B cell (primary cell): ENCODE measurements at regions not wholly inside any gene's neighbourhood (a gene's known extent, or its start where the extent isn't known, plus 50 kb on each side); places are given as distances from the start of the nearest gene placed in this dataset.

Source experiments
- EZH2 ChIP-seq: IDR thresholded peaks from 2 replicates; pipeline ENCODE4 v1.6.1; 2012; ENCODE audit warnings: borderline replicate concordance, low read depth, mild to moderate bottlenecking, moderate library complexity, low read length; ENCODE audit not compliant: insufficient read depth, poor library complexity, severe bottlenecking
- TF ChIP-seq, protein P1 (sequence below): fragments of 200-600 bp; IDR thresholded peaks from one replicate; pipeline ENCODE4 v1.8.0; 2022; ENCODE audit warnings: antibody characterized with exemption, mild to moderate bottlenecking

GRCh38 chr5:90169078-90169477 lies 240.5 kb downstream of the CETN3 start:
- TF ChIP-seq, protein P1, sequence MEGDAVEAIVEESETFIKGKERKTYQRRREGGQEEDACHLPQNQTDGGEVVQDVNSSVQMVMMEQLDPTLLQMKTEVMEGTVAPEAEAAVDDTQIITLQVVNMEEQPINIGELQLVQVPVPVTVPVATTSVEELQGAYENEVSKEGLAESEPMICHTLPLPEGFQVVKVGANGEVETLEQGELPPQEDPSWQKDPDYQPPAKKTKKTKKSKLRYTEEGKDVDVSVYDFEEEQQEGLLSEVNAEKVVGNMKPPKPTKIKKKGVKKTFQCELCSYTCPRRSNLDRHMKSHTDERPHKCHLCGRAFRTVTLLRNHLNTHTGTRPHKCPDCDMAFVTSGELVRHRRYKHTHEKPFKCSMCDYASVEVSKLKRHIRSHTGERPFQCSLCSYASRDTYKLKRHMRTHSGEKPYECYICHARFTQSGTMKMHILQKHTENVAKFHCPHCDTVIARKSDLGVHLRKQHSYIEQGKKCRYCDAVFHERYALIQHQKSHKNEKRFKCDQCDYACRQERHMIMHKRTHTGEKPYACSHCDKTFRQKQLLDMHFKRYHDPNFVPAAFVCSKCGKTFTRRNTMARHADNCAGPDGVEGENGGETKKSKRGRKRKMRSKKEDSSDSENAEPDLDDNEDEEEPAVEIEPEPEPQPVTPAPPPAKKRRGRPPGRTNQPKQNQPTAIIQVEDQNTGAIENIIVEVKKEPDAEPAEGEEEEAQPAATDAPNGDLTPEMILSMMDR: no peak
- TF ChIP-seq EZH2: no peak
